HG02610 (cell line): ENCODE measurements at regions not wholly inside any gene's neighbourhood (a gene's known extent, or its start where the extent isn't known, plus 50 kb on each side); places are given as distances from the start of the nearest gene placed in this dataset.
"Not testable (repeated sequence)": the region's sequence is repeated elsewhere in the genome, so short reads cannot be mapped to it uniquely, and the experiment has no call there.

Experiments
- ATAC-seq: cut with Tn5 transposase; IDR thresholded peaks from one replicate; pipeline ENCODE4 v1.9.1; 2021; ENCODE audit warnings: mild to moderate bottlenecking, moderate library complexity; ENCODE audit not compliant: unreplicated experiment

DNA sequence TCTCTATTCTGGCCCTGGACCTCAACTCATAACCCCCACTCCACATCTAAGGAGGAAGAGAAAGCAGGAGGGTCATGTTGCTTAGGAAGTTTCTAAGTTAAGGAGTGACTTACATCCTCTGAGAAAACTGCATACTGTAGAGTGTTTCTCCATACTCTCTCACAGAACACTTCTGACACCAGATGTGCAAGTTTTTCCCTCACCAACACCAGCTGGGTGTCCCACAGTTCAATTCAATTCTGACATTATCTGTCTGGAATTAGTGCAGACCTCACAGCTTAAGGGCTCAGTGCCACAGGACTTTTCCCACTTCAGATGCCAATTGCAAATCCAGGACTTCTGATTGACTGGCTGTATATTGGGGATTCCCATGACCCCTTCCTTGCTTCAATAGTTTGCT is 89.0 kb upstream of the SFRP2 start:
- no peak for ATAC-seq

DNA sequence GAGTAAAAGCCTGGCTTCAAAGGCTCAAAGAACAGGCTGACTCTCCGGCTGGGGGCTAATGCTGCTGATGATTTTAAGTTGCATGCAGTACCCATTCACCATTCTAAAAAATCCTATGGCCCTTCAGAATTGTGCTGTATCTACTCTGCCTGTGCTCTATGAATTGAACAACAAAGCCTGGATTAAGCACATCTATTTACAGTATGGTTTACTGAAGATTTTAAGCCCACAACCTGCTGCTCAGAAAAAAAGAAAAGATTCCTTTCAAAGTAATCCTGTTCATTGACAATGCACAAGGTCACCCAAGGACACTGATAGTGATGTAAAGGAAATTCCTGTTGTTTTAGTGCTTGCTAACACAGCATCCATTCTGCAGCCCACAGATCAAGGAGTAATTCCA is 84.9 kb upstream of the SFRP2 start:
- no peak for ATAC-seq

DNA sequence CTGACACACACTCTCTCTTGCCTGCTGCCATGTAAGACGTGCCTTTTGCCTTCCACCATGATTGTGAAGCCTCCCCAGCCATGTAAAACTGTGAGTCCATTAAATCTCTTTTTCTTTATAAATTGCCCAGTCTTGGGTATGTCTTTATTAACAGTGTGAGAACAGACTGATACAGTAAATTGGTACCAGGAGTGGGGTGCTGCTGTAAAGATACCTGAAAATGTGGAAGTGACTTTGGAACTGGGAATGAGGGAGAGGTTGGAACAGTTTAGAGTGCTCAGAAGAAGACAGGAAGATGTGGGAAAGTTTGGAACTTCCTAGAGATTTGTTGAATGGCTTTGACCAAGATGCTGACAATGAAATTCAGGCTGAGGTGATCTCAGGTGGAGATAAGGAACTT is 77.9 kb upstream of the SFRP2 start:
- not testable (repeated sequence) for ATAC-seq

DNA sequence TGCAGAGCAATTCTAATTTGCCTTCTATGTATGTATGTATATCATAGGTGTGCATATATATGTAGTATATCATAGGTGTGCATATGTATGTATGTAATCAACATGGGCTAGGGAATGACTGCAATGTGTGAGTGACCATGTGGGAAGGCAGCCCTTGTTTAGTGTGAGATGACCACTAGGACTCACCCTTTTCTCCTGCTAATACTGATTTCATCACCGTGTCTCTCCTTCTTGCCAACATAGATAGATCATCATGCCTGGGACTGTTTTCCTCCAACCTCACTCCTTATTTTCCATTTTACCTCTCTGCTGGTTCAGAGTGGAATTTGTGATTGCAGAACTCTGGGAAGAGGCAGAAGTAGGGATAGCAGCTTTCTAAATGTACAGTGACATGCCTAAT is 63.6 kb upstream of the SFRP2 start:
- ATAC-seq = no peak

DNA sequence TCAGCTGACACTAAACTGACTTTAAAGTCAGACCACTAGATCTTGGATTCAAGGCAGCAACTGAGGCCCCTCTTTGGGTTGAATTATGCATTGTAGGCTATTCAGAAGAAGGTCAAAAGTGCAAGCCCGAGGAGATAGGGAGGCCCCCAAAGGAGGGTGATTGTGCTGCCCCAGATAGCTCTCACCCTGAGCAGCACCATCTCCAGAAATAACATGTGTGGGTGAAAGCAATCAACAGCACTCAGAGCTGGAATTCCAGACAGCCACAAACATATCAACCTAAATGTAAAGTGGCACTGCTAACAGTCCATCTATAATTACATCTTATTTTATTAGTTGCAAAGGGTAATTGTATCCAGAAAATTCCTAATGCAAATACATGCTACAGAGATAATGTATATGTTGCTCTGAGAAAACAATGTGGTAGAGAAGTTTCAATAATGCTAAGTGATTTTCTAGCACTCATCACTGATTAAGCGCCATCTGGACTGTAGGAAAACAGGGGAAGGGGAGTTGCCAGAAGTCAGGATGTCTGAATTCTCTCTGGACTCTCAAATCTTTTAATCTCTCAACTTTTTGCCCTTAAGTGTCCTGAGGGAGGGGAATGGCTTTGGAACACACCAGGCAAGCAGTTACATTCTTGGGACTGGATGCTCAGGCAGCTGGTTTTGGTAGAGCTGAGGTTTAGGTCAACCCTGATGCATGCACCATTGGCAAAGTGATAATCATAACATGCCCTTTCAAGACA is 61.8 kb upstream of the SFRP2 start:
- ATAC-seq = no peak

DNA sequence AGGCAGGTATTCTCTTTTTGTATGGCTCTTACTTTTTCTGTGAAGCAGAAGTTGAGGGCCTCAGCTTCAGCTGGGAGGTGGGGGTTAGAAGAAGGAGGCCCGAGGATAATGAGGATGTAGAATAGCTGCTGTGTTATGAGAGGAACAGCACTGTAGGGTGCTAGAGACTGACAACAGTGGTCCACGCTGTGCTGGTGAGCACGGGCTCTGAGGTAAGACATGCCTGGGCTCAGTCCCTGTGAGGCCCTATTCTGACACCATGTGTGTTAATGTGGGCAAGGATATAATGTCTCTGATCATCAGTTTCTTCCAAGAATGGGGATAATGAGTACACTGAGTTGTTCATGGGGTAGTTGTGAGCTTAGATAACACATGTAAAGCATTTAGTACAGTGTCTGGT is 55.3 kb upstream of the SFRP2 start:
- ATAC-seq = no peak
